Liver (tissue), 8 donors: ENCODE measurements at regions not wholly inside any gene's neighbourhood (a gene's known extent, or its start where the extent isn't known, plus 50 kb on each side); places are given as distances from the start of the nearest gene placed in this dataset.

Experiments used
- DNase-seq: peaks from one replicate; pipeline ENCODE4 v3.0.0-alpha.2; 2017; ENCODE audit warnings: low spot score
- H3K27ac ChIP-seq, 2 donors: one replicate each; pipeline ENCODE4 v1.7.0; 2013; ENCODE audit warnings: inconsistent platforms in 2 of 2, low read length in 2 of 2, control low read depth in 1 of 2, low read depth in 1 of 2, mild to moderate bottlenecking in 1 of 2
- H3K27me3 ChIP-seq, 4 donors: one replicate each; pipeline versions ENCODE4 v1.6.1 to v1.7.0; 2013; ENCODE audit warnings: low read length in 3 of 4, inconsistent platforms in 1 of 4, mild to moderate bottlenecking in 1 of 4, moderate library complexity in 1 of 4; ENCODE audit not compliant: control insufficient read depth in 4 of 4, insufficient read depth in 4 of 4
- H3K36me3 ChIP-seq, 4 donors: one replicate each; pipeline versions ENCODE4 v1.6.1 to v1.7.0; 2013; ENCODE audit warnings: low read length in 3 of 4, mild to moderate bottlenecking in 3 of 4, low read depth in 1 of 4, moderate library complexity in 1 of 4; ENCODE audit not compliant: control insufficient read depth in 4 of 4, insufficient read depth in 3 of 4
- H3K4me1 ChIP-seq, 4 donors: one replicate each; pipeline versions ENCODE4 v1.6.1 to v1.7.0; 2013; ENCODE audit warnings: low read length in 3 of 4, mild to moderate bottlenecking in 3 of 4, moderate library complexity in 1 of 4; ENCODE audit not compliant: control insufficient read depth in 4 of 4, insufficient read depth in 4 of 4
- H3K4me3 ChIP-seq, 3 donors: one replicate each; pipeline versions ENCODE4 v1.6.1 to v1.7.0; 2013; ENCODE audit warnings: low read length in 3 of 3, control low read depth in 1 of 3, low read depth in 1 of 3, mild to moderate bottlenecking in 1 of 3
- H3K9ac ChIP-seq, 2 donors: one replicate each; pipeline ENCODE4 v1.7.0; 2013; ENCODE audit warnings: low read length in 2 of 2, mild to moderate bottlenecking in 2 of 2, moderate library complexity in 2 of 2, control low read depth in 1 of 2, low read depth in 1 of 2
- H3K9me3 ChIP-seq, 4 donors: one replicate each; pipeline versions ENCODE4 v1.6.1 to v1.7.0; 2013; ENCODE audit warnings: low read length in 3 of 4; ENCODE audit not compliant: control insufficient read depth in 4 of 4
- CTCF ChIP-seq: fragments of 150-350 bp; IDR thresholded peaks from 2 replicates; pipeline ENCODE4 v1.5.1; 2017; ENCODE audit warnings: improper control_type of control experiment, low read depth, low read length; ENCODE audit not compliant: missing input control
- EGR1 ChIP-seq, 2 donors: IDR thresholded peaks; 2 replicates each; pipeline ENCODE4 v1.6.1; 2016 to 2018; ENCODE audit warnings: antibody characterized with exemption in 2 of 2, low read depth in 2 of 2
- FOXA1 ChIP-seq: IDR thresholded peaks from 2 replicates; pipeline ENCODE4 v1.6.1; 2016; ENCODE audit warnings: antibody characterized with exemption
- FOXA2 ChIP-seq: IDR thresholded peaks from 2 replicates; pipeline ENCODE4 v1.6.1; 2016; ENCODE audit warnings: antibody characterized with exemption
- GABPA ChIP-seq, 2 donors: IDR thresholded peaks in 1 of 2; conservative IDR thresholded peaks in 1 of 2; 2 replicates each; pipeline ENCODE4 v1.6.1; 2016; ENCODE audit warnings: antibody characterized with exemption in 2 of 2, mild to moderate bottlenecking in 1 of 2, moderate library complexity in 1 of 2
- HNF4A ChIP-seq, 2 donors: conservative IDR thresholded peaks; 2 replicates each; pipeline ENCODE4 v1.6.1; 2016; ENCODE audit warnings: antibody characterized with exemption in 2 of 2, mild to moderate bottlenecking in 2 of 2
- HNF4G ChIP-seq: IDR thresholded peaks from 2 replicates; pipeline ENCODE4 v1.6.1; 2016; ENCODE audit warnings: antibody characterized with exemption
- JUND ChIP-seq, 2 donors: IDR thresholded peaks; 2 replicates each; pipeline ENCODE4 v1.6.1; 2016; ENCODE audit warnings: antibody characterized with exemption in 2 of 2
- MAX ChIP-seq: IDR thresholded peaks from 2 replicates; pipeline ENCODE4 v1.6.1; 2016; ENCODE audit warnings: antibody characterized with exemption
- NR2F2 ChIP-seq: IDR thresholded peaks from 2 replicates; pipeline ENCODE4 v1.6.1; 2016; ENCODE audit warnings: antibody characterized with exemption
- RAD21 ChIP-seq, 2 donors: IDR thresholded peaks; 2 replicates each; pipeline ENCODE4 v1.6.1; 2016; ENCODE audit warnings: antibody characterized with exemption in 2 of 2, mild to moderate bottlenecking in 2 of 2
- RXRA ChIP-seq, 2 donors: IDR thresholded peaks; 2 replicates each; pipeline ENCODE4 v1.6.1; 2017 to 2018; ENCODE audit warnings: antibody characterized with exemption in 2 of 2, mild to moderate bottlenecking in 1 of 2
- SP1 ChIP-seq: IDR thresholded peaks from 2 replicates; pipeline ENCODE4 v1.6.1; 2018; ENCODE audit warnings: antibody characterized with exemption, mild to moderate bottlenecking
- TAF1 ChIP-seq: conservative IDR thresholded peaks from 2 replicates; pipeline ENCODE4 v1.6.1; 2016; ENCODE audit warnings: antibody characterized with exemption, mild to moderate bottlenecking
- YY1 ChIP-seq: IDR thresholded peaks from 2 replicates; pipeline ENCODE4 v1.6.1; 2016; ENCODE audit warnings: antibody characterized with exemption, mild to moderate bottlenecking
- WGBS: extraction: QIAGEN DNeasy Blood & Tissue Kit; methylation state at CpG from one replicate; pipeline ENCODE4 v1.1.7; 2013; 5-methylcytosine and 5-hydroxymethylcytosine counted together
- TF ChIP-seq, protein P1 (sequence below): IDR thresholded peaks from 2 replicates; pipeline ENCODE4 v1.6.1; 2016; ENCODE audit warnings: antibody characterized with exemption
- TF ChIP-seq, protein P2 (sequence below): IDR thresholded peaks from 2 replicates; pipeline ENCODE4 v1.6.1; 2016; ENCODE audit warnings: antibody characterized with exemption
- TF ChIP-seq, protein P3 (sequence below): IDR thresholded peaks from 2 replicates; pipeline ENCODE4 v1.6.1; 2016; ENCODE audit warnings: antibody characterized with exemption, mild to moderate bottlenecking
- donor health status: healthy.
- donor health status: healthy.
- donor health status: healthy.
- donor health status: healthy.
- donor health status: healthy.

- H3K27me3 ChIP-seq, result peaks cover 0 to 8% (median 0%) of the 10 kb centered on the region in 4 donors
- no peak overlapping the region for H3K9ac ChIP-seq
- H3K4me1 ChIP-seq, result peaks cover 0 to 30% (median 28%) of the 10 kb centered on the region in 4 donors
- H3K9me3 ChIP-seq, result no peaks in the 10 kb centered on the region
- 34% methylated on average over 3 of the region's 3 CpGs for WGBS
- no peak overlapping the region for H3K4me3 ChIP-seq
- TF ChIP-seq, protein P1, sequence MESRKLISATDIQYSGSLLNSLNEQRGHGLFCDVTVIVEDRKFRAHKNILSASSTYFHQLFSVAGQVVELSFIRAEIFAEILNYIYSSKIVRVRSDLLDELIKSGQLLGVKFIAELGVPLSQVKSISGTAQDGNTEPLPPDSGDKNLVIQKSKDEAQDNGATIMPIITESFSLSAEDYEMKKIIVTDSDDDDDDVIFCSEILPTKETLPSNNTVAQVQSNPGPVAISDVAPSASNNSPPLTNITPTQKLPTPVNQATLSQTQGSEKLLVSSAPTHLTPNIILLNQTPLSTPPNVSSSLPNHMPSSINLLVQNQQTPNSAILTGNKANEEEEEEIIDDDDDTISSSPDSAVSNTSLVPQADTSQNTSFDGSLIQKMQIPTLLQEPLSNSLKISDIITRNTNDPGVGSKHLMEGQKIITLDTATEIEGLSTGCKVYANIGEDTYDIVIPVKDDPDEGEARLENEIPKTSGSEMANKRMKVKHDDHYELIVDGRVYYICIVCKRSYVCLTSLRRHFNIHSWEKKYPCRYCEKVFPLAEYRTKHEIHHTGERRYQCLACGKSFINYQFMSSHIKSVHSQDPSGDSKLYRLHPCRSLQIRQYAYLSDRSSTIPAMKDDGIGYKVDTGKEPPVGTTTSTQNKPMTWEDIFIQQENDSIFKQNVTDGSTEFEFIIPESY, result no peak
- no peak for TF ChIP-seq HNF4G
- TF ChIP-seq RXRA (IDR thresholded peaks at IDR 0.05), result peak; percentile 56 to 70
- TF ChIP-seq EGR1 (IDR thresholded peaks at IDR 0.05; ENCODE audit: low read depth in 2 of 2), result no peak
- no peak for TF ChIP-seq FOXA2
- peak; percentile 38 for TF ChIP-seq MAX
- peak; percentile 68 to 74 for TF ChIP-seq HNF4A (conservative IDR thresholded peaks at IDR 0.05)
- TF ChIP-seq TAF1, result no peak
- TF ChIP-seq, protein P2, sequence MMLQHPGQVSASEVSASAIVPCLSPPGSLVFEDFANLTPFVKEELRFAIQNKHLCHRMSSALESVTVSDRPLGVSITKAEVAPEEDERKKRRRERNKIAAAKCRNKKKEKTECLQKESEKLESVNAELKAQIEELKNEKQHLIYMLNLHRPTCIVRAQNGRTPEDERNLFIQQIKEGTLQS, result no peak
- peak; percentile 52 for TF ChIP-seq SP1
- TF ChIP-seq, protein P3, sequence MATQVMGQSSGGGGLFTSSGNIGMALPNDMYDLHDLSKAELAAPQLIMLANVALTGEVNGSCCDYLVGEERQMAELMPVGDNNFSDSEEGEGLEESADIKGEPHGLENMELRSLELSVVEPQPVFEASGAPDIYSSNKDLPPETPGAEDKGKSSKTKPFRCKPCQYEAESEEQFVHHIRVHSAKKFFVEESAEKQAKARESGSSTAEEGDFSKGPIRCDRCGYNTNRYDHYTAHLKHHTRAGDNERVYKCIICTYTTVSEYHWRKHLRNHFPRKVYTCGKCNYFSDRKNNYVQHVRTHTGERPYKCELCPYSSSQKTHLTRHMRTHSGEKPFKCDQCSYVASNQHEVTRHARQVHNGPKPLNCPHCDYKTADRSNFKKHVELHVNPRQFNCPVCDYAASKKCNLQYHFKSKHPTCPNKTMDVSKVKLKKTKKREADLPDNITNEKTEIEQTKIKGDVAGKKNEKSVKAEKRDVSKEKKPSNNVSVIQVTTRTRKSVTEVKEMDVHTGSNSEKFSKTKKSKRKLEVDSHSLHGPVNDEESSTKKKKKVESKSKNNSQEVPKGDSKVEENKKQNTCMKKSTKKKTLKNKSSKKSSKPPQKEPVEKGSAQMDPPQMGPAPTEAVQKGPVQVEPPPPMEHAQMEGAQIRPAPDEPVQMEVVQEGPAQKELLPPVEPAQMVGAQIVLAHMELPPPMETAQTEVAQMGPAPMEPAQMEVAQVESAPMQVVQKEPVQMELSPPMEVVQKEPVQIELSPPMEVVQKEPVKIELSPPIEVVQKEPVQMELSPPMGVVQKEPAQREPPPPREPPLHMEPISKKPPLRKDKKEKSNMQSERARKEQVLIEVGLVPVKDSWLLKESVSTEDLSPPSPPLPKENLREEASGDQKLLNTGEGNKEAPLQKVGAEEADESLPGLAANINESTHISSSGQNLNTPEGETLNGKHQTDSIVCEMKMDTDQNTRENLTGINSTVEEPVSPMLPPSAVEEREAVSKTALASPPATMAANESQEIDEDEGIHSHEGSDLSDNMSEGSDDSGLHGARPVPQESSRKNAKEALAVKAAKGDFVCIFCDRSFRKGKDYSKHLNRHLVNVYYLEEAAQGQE, result no peak
- no peak for TF ChIP-seq RAD21 (IDR thresholded peaks at IDR 0.05)
- no peak for TF ChIP-seq GABPA (IDR thresholded peaks at IDR 0.05 in 1 of 2, conservative IDR thresholded peaks at IDR 0.05 in 1 of 2)
- TF ChIP-seq YY1, result no peak
- no peak for TF ChIP-seq NR2F2
- TF ChIP-seq CTCF, result no peak
- no peak for TF ChIP-seq FOXA1
- TF ChIP-seq JUND (IDR thresholded peaks at IDR 0.05), result peak in 1 of 2 donors; percentile 53
- DNase-seq, result no peak
- no peak overlapping the region for H3K27ac ChIP-seq
- H3K36me3 ChIP-seq, result no peaks in the 10 kb centered on the region
Measured at GRCh38 chrX:140913802-140914501, 88.4 kb upstream of the SPANXB1 start.
